ENCODE measurements at regions not wholly inside any gene's neighbourhood (a gene's known extent, or its start where the extent isn't known, plus 50 kb on each side); places are given as distances from the start of the nearest gene placed in this dataset.

- TF ChIP-seq SCMH1 (CRISPR knock-in tag; IDR thresholded peaks at IDR 0.05; ENCODE audit: borderline replicate concordance) (no peak), FOXA3 (CRISPR knock-in tag; IDR thresholded peaks at IDR 0.05) (no peak), TIGD3 (CRISPR knock-in tag; IDR thresholded peaks at IDR 0.05; ENCODE audit: borderline replicate concordance) (no peak), PRDM4 (CRISPR knock-in tag; IDR thresholded peaks at IDR 0.05; ENCODE audit: borderline replicate concordance) (no peak), ZNF34 (CRISPR knock-in tag; IDR thresholded peaks at IDR 0.05; ENCODE audit: borderline replicate concordance) (no peak), RFXAP (CRISPR knock-in tag; IDR thresholded peaks at IDR 0.05; ENCODE audit: borderline replicate concordance) (no peak), ZEB1 (IDR thresholded peaks at IDR 0.05; ENCODE audit: insufficient replicate concordance, low read depth) (no peak)
These were observed 294.1 kb downstream of the TFAP2B start (continued) for GRCh38 chr6:51112731-51113130.

GRCh38 chr6:51116723-51117122 lies 298.1 kb downstream of the TFAP2B start:
- ATAC-seq (no peak), DNase-seq (ENCODE audit: low spot score) (no peak), FAIRE-seq (no peak)
- Histone ChIP-seq H4K20me1 (ENCODE audit: insufficient read depth, low read length) (no peaks in the 10 kb centered on the region), H3K4me2 (ENCODE audit: low read depth, low read length) (no peak overlapping the region), H3K9me3 (ENCODE audit: low read length) (peaks cover 26% of the 10 kb centered on the region), H3K79me2 (ENCODE audit: insufficient read depth, low read length) (no peaks in the 10 kb centered on the region), H3K9ac (ENCODE audit: insufficient read depth, low read depth, low read length) (no peak overlapping the region), H3K4me3 (replicated peaks in 1 of 3; ENCODE audit: insufficient read depth in 1 of 3, low read depth in 2 of 3, low read length in 3 of 3) (no peak overlapping the region), H3K27me3 (ENCODE audit: control insufficient read depth in 1 of 2, insufficient read depth in 2 of 2, low read length in 2 of 2) (no peaks in the 10 kb centered on the region), H3K27ac (ENCODE audit: extremely low read length, insufficient read depth, low read length) (no peak overlapping the region), H3K4me1 (ENCODE audit: insufficient read depth, low read length) (no peaks in the 10 kb centered on the region), H3K36me3 (replicated peaks in 1 of 2; ENCODE audit: control insufficient read depth in 1 of 2, insufficient read depth in 2 of 2, low read length in 2 of 2) (no peaks in the 10 kb centered on the region), H2AFZ (ENCODE audit: low read length) (no peak overlapping the region)
- WGBS (ENCODE audit: low lambda C conversion rate), result 39% methylated on average over 3 of the region's 3 CpGs
- BruUV-seq (replicated peaks), result no TSS peak
- ChIA-PET POLR2A (no interaction called here), CTCF (ENCODE audit: low intra/inter-chr PET ratio, low total read pairs) (no interaction called here)
- no peak for TF ChIP-seq MTA1 (CRISPR knock-in tag; IDR thresholded peaks at IDR 0.05; ENCODE audit: borderline replicate concordance)
- TF ChIP-seq ZNF24 (IDR thresholded peaks at IDR 0.05), result no peak
- TF ChIP-seq PLSCR1 (CRISPR knock-in tag; IDR thresholded peaks at IDR 0.05; ENCODE audit: borderline replicate concordance), result no peak
- no peak for TF ChIP-seq TGIF2 (CRISPR knock-in tag; IDR thresholded peaks at IDR 0.05)
- TF ChIP-seq PAWR (CRISPR knock-in tag; IDR thresholded peaks at IDR 0.05; ENCODE audit: borderline replicate concordance), result no peak
- TF ChIP-seq ELF3 (CRISPR knock-in tag; IDR thresholded peaks at IDR 0.05), result no peak
- no peak for TF ChIP-seq REXO4 (CRISPR knock-in tag; IDR thresholded peaks at IDR 0.05; ENCODE audit: borderline replicate concordance)
- TF ChIP-seq NFRKB (IDR thresholded peaks at IDR 0.05), result no peak
- TF ChIP-seq ETV6 (CRISPR knock-in tag; conservative IDR thresholded peaks at IDR 0.05), result no peak
- no peak for TF ChIP-seq NONO (IDR thresholded peaks at IDR 0.05)
- no peak for TF ChIP-seq NONO (CRISPR knock-in tag; conservative IDR thresholded peaks at IDR 0.05)
- no peak for TF ChIP-seq ZBTB43 (CRISPR knock-in tag; conservative IDR thresholded peaks at IDR 0.05)
- TF ChIP-seq SMARCE1 (IDR thresholded peaks at IDR 0.05; ENCODE audit: borderline replicate concordance), result no peak
- no peak for TF ChIP-seq RBM22 (optimal IDR thresholded peaks at IDR 0.05; ENCODE audit: low read length)
- in situ Hi-C loops (cut with HindIII; ENCODE audit: extremely low pct_ligation_motif_present, low pct_unique_long_range_greater_than_20kb) (no loop called here), intact Hi-C loops (cut with micrococcal nuclease; ENCODE audit: unreplicated experiment) (no loop called here)
